KMS-11 (cell line): ENCODE measurements at regions not wholly inside any gene's neighbourhood (a gene's known extent, or its start where the extent isn't known, plus 50 kb on each side); places are given as distances from the start of the nearest gene placed in this dataset.

Experiments used
- H2AFZ ChIP-seq: fragments of 200-600 bp; sonication (generic); 2 replicates; pipeline ENCODE4 v1.6.1; 2016; ENCODE audit warnings: antibody characterized with exemption, mixed run types, low read depth
- H3K27ac ChIP-seq: fragments of 200-600 bp; sonication (generic); 2 replicates; pipeline ENCODE4 v1.6.1; 2016; ENCODE audit warnings: mild to moderate bottlenecking, mixed run types
- H3K27me3 ChIP-seq: fragments of 200-600 bp; sonication (generic); 2 replicates; pipeline ENCODE4 v1.6.1; 2017; ENCODE audit warnings: mild to moderate bottlenecking, low read depth, mixed run types, moderate library complexity; ENCODE audit not compliant: insufficient read depth
- H3K36me3 ChIP-seq: fragments of 200-600 bp; sonication (generic); 2 replicates; pipeline ENCODE4 v1.6.1; 2017; ENCODE audit warnings: mild to moderate bottlenecking, mixed run types; ENCODE audit not compliant: insufficient read depth
- H3K4me1 ChIP-seq: fragments of 200-600 bp; sonication (generic); 2 replicates; pipeline ENCODE4 v1.6.1; 2016; ENCODE audit warnings: mild to moderate bottlenecking, low read depth, mixed run types; ENCODE audit not compliant: poor library complexity, severe bottlenecking
- H3K4me2 ChIP-seq: fragments of 200-600 bp; sonication (generic); 2 replicates; pipeline ENCODE4 v1.7.0; 2016; ENCODE audit warnings: mild to moderate bottlenecking, mixed run types
- H3K4me3 ChIP-seq: fragments of 200-600 bp; sonication (generic); IDR thresholded peaks from 2 replicates; pipeline ENCODE4 v1.6.1; 2017; ENCODE audit warnings: low read depth, low read length, mixed read lengths; ENCODE audit not compliant: insufficient read depth
- H3K79me2 ChIP-seq: fragments of 200-600 bp; sonication (generic); 2 replicates; pipeline ENCODE4 v1.6.1; 2016; ENCODE audit warnings: low read depth, mixed run types; ENCODE audit not compliant: insufficient read depth
- H3K9ac ChIP-seq: fragments of 200-600 bp; sonication (generic); 2 replicates; pipeline ENCODE4 v1.6.1; 2016; ENCODE audit warnings: mild to moderate bottlenecking, mixed run types
- H4K20me1 ChIP-seq: fragments of 200-600 bp; sonication (generic); 2 replicates; pipeline ENCODE4 v1.6.1; 2016; ENCODE audit warnings: mild to moderate bottlenecking, mixed run types; ENCODE audit not compliant: insufficient read depth
- TF ChIP-seq, protein P1 (sequence below): fragments of 200-600 bp; sonication (generic); conservative IDR thresholded peaks from 2 replicates; pipeline ENCODE4 v1.6.1; 2017; ENCODE audit warnings: low read depth, mild to moderate bottlenecking, antibody characterized with exemption, low read length, moderate library complexity, mixed read lengths

DNA sequence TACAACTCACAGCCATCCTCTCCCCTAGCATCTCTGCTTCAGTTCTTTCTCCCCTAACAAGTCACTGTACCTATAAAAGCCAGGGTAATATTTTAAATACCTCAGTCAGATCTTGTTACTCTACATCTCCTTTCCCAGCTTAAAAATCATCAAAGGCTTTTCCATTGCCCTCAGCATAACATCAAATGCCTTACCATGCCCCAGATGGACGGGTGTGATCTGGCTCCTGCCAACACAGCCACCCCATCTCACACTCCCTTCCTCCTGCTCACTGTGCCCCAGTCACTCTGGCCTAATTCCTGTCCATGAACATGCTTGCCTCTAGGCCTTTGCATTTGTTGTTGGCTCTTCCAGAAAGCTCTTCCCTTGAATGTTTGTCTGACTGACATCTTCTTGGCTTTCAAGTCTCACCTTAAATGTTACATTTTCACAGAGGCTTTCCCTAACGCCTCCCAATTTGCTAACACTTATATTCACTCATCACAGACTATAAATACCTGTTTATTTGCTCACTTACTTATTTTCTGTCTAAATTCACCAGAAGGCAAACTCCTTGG lies 640.9 kb downstream of the NYAP2 start:
- H3K27ac ChIP-seq = no peak overlapping the region
- no peak overlapping the region for H3K4me3 ChIP-seq
- TF ChIP-seq, protein P1, sequence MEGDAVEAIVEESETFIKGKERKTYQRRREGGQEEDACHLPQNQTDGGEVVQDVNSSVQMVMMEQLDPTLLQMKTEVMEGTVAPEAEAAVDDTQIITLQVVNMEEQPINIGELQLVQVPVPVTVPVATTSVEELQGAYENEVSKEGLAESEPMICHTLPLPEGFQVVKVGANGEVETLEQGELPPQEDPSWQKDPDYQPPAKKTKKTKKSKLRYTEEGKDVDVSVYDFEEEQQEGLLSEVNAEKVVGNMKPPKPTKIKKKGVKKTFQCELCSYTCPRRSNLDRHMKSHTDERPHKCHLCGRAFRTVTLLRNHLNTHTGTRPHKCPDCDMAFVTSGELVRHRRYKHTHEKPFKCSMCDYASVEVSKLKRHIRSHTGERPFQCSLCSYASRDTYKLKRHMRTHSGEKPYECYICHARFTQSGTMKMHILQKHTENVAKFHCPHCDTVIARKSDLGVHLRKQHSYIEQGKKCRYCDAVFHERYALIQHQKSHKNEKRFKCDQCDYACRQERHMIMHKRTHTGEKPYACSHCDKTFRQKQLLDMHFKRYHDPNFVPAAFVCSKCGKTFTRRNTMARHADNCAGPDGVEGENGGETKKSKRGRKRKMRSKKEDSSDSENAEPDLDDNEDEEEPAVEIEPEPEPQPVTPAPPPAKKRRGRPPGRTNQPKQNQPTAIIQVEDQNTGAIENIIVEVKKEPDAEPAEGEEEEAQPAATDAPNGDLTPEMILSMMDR = no peak

GRCh38 chr2:226037526-226037925 lies 638.0 kb downstream of the NYAP2 start:
- TF ChIP-seq, protein P1 = no peak
- H3K9ac ChIP-seq = no peak overlapping the region
- no peak overlapping the region for H3K4me3 ChIP-seq
- H3K27ac ChIP-seq = no peak overlapping the region
- no peaks in the 10 kb centered on the region for H3K27me3 ChIP-seq
- no peak overlapping the region for H2AFZ ChIP-seq
- no peaks in the 10 kb centered on the region for H4K20me1 ChIP-seq
- H3K4me2 ChIP-seq = no peak overlapping the region
- no peaks in the 10 kb centered on the region for H3K36me3 ChIP-seq
- H3K79me2 ChIP-seq = no peaks in the 10 kb centered on the region
- no peaks in the 10 kb centered on the region for H3K4me1 ChIP-seq

More for the DNA sequence above, 640.9 kb downstream of the NYAP2 start:
- Histone ChIP-seq H3K79me2 (no peaks in the 10 kb centered on the region), H2AFZ (no peak overlapping the region), H3K4me1 (no peaks in the 10 kb centered on the region), H4K20me1 (no peaks in the 10 kb centered on the region), H3K27me3 (no peaks in the 10 kb centered on the region), H3K4me2 (no peak overlapping the region), H3K9ac (no peak overlapping the region), H3K36me3 (no peaks in the 10 kb centered on the region)

DNA sequence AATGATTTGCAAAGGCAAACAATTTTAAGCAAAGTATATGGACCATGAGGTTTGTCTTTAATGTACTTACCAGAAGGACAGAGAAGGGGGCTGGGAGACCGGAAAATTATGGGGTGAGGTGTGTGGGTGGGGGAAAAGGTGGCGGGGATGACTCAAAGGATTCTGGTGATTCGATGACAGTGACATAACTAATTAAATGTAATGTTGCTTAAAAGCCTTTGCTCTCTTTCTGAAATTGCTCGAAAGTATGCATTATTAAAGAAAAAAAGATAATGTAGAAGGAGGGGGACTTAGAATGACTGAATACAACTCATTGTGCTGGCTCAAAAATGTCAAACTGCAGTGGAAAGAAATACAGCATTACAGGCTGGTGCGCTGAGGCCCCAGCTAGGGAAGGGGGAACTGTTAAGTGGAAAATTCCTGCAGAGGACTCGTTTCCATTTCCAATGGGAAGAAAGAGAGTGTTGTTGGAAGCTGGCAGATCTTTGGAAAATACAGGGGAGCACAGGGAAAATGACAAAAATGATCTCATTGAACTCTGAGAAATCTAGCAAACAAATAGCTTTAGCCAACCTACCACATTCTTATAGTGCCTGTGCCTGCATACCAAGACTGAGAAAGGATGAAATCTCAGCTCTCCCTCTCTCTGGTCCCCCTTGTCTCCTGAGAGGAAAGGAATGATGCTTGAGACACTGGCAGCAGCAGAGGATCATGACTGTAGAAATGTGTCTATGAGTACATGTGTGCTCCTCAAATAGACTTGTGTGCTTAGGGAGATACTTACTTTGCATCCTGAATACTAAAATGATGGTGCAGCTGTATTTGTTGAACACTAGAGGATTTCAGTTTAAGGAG lies 632.4 kb downstream of the NYAP2 start:
- no peaks in the 10 kb centered on the region for H3K27me3 ChIP-seq
- H4K20me1 ChIP-seq = no peaks in the 10 kb centered on the region
- H3K36me3 ChIP-seq = no peaks in the 10 kb centered on the region
- no peak overlapping the region for H3K27ac ChIP-seq
- TF ChIP-seq, protein P1 = no peak
- peak overlapping the region; percentile 68 for H3K4me3 ChIP-seq
- no peaks in the 10 kb centered on the region for H3K79me2 ChIP-seq
- no peak overlapping the region for H3K9ac ChIP-seq
- no peaks in the 10 kb centered on the region for H3K4me1 ChIP-seq
- peak overlapping the region; percentile 29; the same call in 1 of the 2 replicates for H3K4me2 ChIP-seq
- H2AFZ ChIP-seq = peak overlapping the region; percentile 58

DNA sequence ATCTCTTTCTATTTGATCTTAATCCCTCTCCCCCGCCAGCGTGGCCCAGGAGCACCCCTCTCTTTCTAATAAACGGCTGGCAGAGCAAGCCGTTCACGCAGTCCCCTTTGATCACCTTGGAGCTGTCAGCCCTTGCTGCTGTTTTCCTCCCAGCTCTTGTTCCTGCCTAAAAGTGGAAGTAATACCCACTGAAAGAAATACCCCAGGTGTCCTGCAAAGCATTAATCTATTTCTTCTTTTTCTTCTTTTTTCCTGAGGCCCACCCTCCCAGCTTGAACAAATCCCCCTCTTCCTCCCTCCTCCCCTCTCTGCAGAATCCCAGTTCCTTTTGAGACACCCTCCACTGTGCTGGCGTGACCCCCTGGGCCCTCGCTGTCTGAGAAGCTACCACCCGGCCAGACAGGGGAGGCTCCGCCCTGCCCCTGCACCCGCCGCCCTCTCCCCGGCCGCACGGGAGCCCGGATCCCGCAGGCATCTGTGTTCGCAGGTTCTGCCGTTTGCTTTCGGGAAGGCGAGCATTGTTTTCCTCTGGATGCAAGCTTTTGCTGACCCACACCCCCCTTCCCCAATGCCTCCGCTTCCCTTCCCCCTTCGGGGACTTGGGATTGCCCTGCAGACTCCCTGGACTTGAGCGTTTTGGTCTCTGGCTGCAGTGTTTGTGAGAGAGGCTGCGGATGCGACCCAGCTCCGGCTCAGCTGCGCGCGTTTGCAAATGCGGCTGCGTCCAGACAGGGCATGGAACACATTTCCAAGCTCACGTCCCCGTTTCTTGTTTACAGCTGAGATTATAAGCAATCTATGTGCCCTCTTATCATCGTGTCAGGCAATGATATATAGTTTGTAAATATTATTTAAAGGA lies 631.5 kb downstream of the NYAP2 start:
- H3K4me1 ChIP-seq = no peaks in the 10 kb centered on the region
- H3K36me3 ChIP-seq = no peaks in the 10 kb centered on the region
- H3K4me3 ChIP-seq = peak overlapping the region; percentile 68
- H2AFZ ChIP-seq = peak overlapping the region; percentile 58
- H3K27ac ChIP-seq = no peak overlapping the region
- no peaks in the 10 kb centered on the region for H4K20me1 ChIP-seq
- 0 out of 2 replicates have a peak overlapping the region, but pooled peaks have one; percentile 29 for H3K9ac ChIP-seq
- peak overlapping the region; percentile 29 for H3K4me2 ChIP-seq
- no peaks in the 10 kb centered on the region for H3K79me2 ChIP-seq
- H3K27me3 ChIP-seq = no peaks in the 10 kb centered on the region
- TF ChIP-seq, protein P1 = no peak
